ENCODE measurements at regions not wholly inside any gene's neighbourhood (a gene's known extent, or its start where the extent isn't known, plus 50 kb on each side); places are given as distances from the start of the nearest gene placed in this dataset.
A peak's percentile ranks its signal among the peaks of the same experiment; 100 is the strongest.
"Not testable (repeated sequence)": the region's sequence is repeated elsewhere in the genome, so short reads cannot be mapped to it uniquely, and the experiment has no call there.

DNA sequence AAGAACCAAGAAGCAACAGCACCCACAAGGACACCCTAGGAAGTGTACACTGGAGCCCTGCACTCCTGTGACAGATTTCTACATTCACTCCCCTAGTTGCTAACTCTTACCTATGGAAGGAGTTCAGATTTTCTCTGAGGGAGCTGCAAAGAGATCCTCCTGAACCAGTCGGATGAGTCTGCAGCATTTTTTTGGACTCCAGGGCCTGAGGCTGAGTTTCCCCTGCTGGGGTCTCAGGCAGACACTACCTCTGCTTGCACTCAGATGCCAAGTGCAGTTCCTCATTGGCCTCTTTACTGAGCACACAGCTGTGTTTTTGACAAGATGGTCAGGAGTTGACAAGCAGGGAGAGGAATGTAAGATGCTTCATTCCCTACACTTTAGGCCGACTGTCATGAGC, 153.2 kb upstream of the RBM19 start:
- DNase-seq: no peak

GRCh38 chr12:114096461-114096860, 130.3 kb upstream of the RBM19 start:
- no peak for DNase-seq

DNA sequence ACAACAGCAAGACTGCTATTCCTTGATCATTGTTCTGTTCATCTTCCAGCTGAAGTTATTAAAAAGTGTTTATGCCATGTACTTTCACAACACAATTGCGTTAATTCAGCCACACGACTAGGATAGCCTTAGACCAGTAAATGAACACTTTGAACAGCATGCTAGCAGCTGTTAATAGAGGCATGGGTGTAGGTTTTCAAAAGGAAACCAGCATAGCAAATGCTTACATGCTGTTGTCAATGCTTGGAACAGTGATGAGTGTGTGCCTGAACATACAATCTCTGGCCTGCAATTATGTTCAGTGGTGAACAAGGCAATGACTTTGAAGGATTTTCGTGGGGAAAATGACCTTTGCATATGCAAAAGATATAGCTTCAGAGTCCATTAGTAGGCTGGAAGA, 127.4 kb upstream of the RBM19 start:
- no peak for DNase-seq

DNA sequence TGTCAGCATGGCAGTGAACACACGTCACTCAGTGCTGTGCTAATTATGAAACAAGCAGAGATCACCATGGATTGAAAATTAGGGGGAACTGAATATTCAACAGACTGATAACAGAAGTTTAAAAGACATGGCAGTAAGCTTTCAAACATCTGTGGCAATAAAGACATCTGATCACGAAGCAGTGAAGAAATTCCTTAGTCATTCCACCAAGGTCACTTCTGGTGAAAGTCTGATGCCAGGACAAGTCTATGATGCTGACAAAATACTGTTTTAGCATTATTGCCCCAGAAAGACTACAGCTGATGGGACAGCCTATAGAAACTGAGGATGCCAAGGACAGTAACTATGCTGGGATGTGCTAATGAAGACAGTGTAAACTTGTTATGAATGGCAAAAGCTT, 126.9 kb upstream of the RBM19 start:
- no peak for DNase-seq

DNA sequence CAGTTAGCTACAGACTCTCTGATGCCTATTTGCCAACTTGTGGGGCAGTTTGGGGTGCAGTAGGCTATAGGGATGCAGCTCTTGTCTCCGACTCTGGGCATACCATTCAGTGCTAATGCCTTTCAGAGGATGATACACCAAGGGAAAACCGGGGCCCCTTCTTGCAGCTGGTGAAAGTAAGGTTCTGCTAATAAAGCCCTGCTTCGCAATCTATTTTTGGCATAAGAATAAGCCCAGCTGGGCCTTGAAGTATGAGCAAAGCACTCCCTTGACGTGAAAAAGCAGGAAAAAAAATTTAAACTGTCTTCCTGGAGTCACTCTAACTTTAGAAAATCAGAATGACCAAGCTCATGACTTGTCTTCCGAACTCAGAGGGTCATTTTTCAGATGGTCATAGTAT, 124.1 kb upstream of the RBM19 start:
- no peak for DNase-seq

- no peak for DNase-seq
Observed at GRCh38 chr12:114073076-114073475, 107.0 kb upstream of the RBM19 start.

- no peak for DNase-seq
Observed at GRCh38 chr12:114069507-114069906, 103.4 kb upstream of the RBM19 start.

GRCh38 chr12:114064497-114064896, 98.4 kb upstream of the RBM19 start:
- no peak for DNase-seq

- not testable (repeated sequence) for DNase-seq
Observed at GRCh38 chr12:114064034-114064433, 97.9 kb upstream of the RBM19 start.

- DNase-seq: no peak
Observed at GRCh38 chr12:114063435-114063834, 97.3 kb upstream of the RBM19 start.

DNA sequence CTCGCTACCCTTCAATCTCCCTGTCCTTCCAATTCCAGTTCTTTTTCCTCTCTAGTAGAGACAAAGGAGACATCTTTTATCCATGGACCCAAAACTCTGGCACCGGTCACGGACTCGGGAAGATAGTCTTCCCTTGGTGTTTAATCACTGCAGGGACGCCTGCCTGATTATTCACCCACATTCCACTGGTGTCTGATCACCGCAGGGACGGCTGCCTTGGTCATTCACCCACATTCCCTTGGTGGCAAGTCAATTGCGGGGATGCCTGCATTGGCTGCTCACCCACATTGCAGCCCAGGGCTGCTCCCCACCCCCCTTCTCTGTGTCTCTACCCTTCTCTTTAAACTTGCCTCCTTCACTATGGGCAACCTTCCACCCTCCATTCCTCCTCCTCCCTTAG, 90.2 kb upstream of the RBM19 start:
- not testable (repeated sequence) for DNase-seq

- DNase-seq: no peak
Observed at GRCh38 chr12:114054982-114055381, 88.9 kb upstream of the RBM19 start.

GRCh38 chr12:114046236-114046998, 80.3 kb upstream of the RBM19 start:
- no peak for DNase-seq

DNA sequence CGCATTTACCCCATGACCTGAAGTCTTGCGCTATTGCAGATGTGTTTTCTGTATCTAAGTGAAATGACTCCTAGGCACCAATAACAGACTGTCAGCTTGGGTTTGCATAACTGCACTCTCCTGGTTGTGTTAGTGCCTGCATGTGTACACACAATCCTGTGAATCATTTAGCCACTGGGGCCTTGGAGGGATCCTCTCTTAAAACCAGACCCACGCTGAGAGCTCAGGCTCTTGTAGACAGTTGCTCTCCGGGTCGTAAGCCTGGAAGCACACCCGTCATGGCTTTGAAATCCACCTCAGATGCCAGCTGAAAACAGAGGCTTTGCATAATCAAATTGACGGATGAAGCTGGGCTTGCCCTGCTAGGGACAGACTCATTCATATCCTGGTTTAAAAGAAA, 79.2 kb upstream of the RBM19 start:
- peak; percentile 77 for DNase-seq

- DNase-seq: no peak
Observed at GRCh38 chr12:114041590-114041989, 75.5 kb upstream of the RBM19 start.

GRCh38 chr12:114041136-114041535, 75.0 kb upstream of the RBM19 start:
- DNase-seq: no peak

- no peak for DNase-seq
Observed at GRCh38 chr12:114038962-114039361, 72.8 kb upstream of the RBM19 start.

- no peak for DNase-seq
Observed at GRCh38 chr12:114032801-114033200, 66.7 kb upstream of the RBM19 start.

GRCh38 chr12:114030451-114030850, 64.3 kb upstream of the RBM19 start:
- DNase-seq: no peak

DNA sequence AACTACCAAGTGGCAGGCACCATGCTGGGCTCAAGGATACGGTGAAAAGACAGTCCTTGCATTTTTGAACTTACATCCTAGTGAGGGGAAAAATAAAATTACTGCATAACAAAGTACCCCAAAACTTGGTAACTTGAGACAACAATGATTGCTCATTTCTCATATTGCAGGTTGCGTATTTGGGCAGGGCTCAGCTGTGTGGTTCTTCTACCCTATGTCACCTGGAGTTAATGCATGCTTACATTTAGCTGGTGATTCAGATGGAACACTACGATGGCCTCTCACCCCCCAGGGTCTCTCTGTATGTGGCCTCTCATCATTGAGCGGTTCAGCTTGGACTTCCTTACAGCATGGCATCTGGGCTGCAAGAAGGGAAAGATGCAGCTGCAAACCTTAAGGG, 60.7 kb upstream of the RBM19 start:
- no peak for DNase-seq

GRCh38 chr12:114025935-114026334, 59.8 kb upstream of the RBM19 start:
- no peak for DNase-seq

DNA sequence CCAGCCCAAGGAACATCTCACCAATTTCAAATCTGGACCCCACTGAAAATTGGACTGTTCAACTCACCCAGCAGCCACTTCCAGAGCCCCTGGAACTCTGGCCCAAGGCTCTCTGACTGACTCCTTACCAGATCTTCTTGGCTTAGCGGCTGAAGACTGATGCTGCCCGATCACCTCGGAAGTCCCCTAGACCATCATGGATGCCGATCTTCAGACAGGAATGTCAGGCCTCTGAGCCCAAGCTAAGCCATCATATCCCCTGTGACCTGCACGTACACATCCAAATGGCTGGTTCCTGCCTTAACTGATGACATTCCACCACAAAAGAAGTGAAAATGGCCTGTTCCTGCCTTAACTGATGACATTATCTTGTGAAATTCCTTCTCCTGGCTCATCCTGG, 56.0 kb upstream of the RBM19 start:
- DNase-seq: not testable (repeated sequence)

DNA sequence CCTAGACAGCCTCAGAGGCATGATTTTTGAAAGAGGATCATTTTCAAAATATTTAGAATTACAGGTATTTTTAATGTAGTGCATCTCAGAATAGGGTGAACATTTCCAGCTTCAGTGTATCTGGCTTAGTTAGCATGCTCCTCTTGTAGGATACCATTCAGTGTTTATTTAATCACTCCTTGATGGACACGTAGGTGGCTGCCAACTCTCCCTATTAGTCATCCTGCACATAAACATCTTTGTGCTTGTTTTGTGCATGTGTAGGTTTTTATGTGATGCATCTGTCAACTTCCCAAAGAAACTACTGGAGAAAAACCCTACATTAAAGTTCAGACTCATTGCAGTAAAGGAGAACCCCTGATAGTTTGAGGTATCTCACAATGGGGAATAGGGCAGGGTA, 52.5 kb upstream of the RBM19 start:
- DNase-seq: no peak
